Hepatocyte (in vitro differentiated cells): ENCODE measurements at regions not wholly inside any gene's neighbourhood (a gene's known extent, or its start where the extent isn't known, plus 50 kb on each side); places are given as distances from the start of the nearest gene placed in this dataset.

Experiments used
- DNase-seq: peaks from one replicate; pipeline ENCODE4 v3.0.0-alpha.2; 2016; ENCODE audit warnings: low spot score
- H2AFZ ChIP-seq: fragments of 200-600 bp; sonication (generic); 2 replicates; pipeline ENCODE4 v1.6.0; 2016; ENCODE audit warnings: antibody characterized with exemption, mild to moderate bottlenecking
- H3K27ac ChIP-seq: fragments of 200-600 bp; sonication (generic); 2 replicates; pipeline ENCODE4 v1.5.1; 2016; ENCODE audit warnings: mild to moderate bottlenecking
- H3K27me3 ChIP-seq: fragments of 200-600 bp; sonication (generic); 2 replicates; pipeline ENCODE4 v1.6.1; 2016
- H3K36me3 ChIP-seq: fragments of 200-600 bp; sonication (generic); replicated peaks from 2 replicates; pipeline ENCODE4 v1.5.1; 2016; ENCODE audit warnings: low read depth; ENCODE audit not compliant: insufficient read depth
- H3K4me1 ChIP-seq: fragments of 200-600 bp; sonication (generic); 2 replicates; pipeline ENCODE4 v1.5.1; 2016; ENCODE audit warnings: mild to moderate bottlenecking, moderate library complexity; ENCODE audit not compliant: insufficient read depth
- H3K4me2 ChIP-seq: fragments of 200-600 bp; sonication (generic); 2 replicates; pipeline ENCODE4 v1.6.0; 2016
- H3K4me3 ChIP-seq: fragments of 200-600 bp; sonication (generic); 2 replicates; pipeline ENCODE4 v1.5.1; 2016; ENCODE audit warnings: mild to moderate bottlenecking
- H3K79me2 ChIP-seq: fragments of 200-600 bp; sonication (generic); 2 replicates; pipeline ENCODE4 v1.6.0; 2017; ENCODE audit warnings: mild to moderate bottlenecking
- H3K9me2 ChIP-seq: fragments of 200-600 bp; sonication (generic); replicated peaks from 2 replicates; pipeline ENCODE4 v1.6.0; 2017; ENCODE audit warnings: mild to moderate bottlenecking; ENCODE audit not compliant: insufficient read depth
- H3K9me3 ChIP-seq: fragments of 200-600 bp; sonication (generic); 2 replicates; pipeline ENCODE4 v1.5.1; 2016; ENCODE audit warnings: low read depth, mild to moderate bottlenecking
- H4K20me1 ChIP-seq: fragments of 200-600 bp; sonication (generic); 2 replicates; pipeline ENCODE4 v1.6.0; 2016; ENCODE audit warnings: mild to moderate bottlenecking; ENCODE audit not compliant: insufficient read depth, poor library complexity, severe bottlenecking
- EZH2 ChIP-seq: fragments of 200-600 bp; sonication (generic); IDR thresholded peaks from 2 replicates; pipeline ENCODE4 v1.6.1; 2016; ENCODE audit warnings: antibody characterized with exemption, mild to moderate bottlenecking, borderline replicate concordance
- EZH2phosphoT487 ChIP-seq: fragments of 200-600 bp; sonication (generic); IDR thresholded peaks from one replicate; pipeline ENCODE4 v1.6.1; 2018; ENCODE audit warnings: antibody characterized with exemption, mild to moderate bottlenecking, low read depth, moderate library complexity; ENCODE audit not compliant: unreplicated experiment, severe bottlenecking
- WGBS: methylation state at CpG from one replicate; pipeline ENCODE4 v1.1.6; 2016; ENCODE audit warnings: low lambda C conversion rate; ENCODE audit errors: missing lambda C conversion rate; 5-methylcytosine and 5-hydroxymethylcytosine counted together
- TF ChIP-seq, protein P1 (sequence below): fragments of 200-600 bp; sonication (generic); IDR thresholded peaks from 2 replicates; pipeline ENCODE4 v1.5.1; 2016; ENCODE audit warnings: antibody characterized with exemption, mild to moderate bottlenecking; ENCODE audit not compliant: poor library complexity

DNA sequence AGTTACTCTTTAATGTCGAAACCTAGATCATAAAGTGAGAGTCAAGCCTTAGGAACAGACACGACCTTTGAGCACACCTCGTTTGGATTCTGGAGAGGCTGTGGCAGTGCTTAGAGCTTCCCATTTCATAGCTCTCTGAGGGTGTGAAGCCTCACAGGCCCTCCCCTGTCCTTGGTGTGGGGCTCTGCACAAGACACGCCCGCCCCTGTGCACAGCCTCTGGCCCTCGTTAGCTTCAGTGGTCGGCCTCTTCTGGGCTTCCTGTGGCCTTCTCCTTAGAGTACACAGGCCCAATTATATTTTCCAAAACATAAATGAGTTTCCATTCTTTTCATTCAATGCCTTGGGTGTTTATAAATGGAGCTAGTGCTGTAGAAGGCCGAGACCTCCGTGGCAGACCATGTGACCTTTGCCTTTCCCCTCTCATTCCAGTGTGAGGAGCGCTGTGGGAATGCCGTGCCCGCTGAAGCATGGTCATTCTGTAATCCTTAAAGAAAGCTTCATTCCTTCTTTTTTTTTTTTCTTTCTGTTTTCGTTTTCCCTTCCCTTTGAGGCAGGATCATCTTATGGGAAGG, 208.6 kb downstream of the DCDC2C start:
- no peak overlapping the region for H3K27ac ChIP-seq
- no peak overlapping the region for H3K4me2 ChIP-seq
- no peaks in the 10 kb centered on the region for H3K79me2 ChIP-seq
- no peaks in the 10 kb centered on the region for H3K4me1 ChIP-seq
- WGBS: 90% methylated on average over 13 of the region's 13 CpGs
- H3K36me3 ChIP-seq: no peaks in the 10 kb centered on the region
- H3K4me3 ChIP-seq: no peak overlapping the region
- no peaks in the 10 kb centered on the region for H4K20me1 ChIP-seq
- no peak overlapping the region for H2AFZ ChIP-seq
- H3K9me3 ChIP-seq: no peaks in the 10 kb centered on the region
- DNase-seq: no peak
- no peaks in the 10 kb centered on the region for H3K9me2 ChIP-seq
- TF ChIP-seq EZH2 (no peak), EZH2phosphoT487 (no peak)
- TF ChIP-seq, protein P1, sequence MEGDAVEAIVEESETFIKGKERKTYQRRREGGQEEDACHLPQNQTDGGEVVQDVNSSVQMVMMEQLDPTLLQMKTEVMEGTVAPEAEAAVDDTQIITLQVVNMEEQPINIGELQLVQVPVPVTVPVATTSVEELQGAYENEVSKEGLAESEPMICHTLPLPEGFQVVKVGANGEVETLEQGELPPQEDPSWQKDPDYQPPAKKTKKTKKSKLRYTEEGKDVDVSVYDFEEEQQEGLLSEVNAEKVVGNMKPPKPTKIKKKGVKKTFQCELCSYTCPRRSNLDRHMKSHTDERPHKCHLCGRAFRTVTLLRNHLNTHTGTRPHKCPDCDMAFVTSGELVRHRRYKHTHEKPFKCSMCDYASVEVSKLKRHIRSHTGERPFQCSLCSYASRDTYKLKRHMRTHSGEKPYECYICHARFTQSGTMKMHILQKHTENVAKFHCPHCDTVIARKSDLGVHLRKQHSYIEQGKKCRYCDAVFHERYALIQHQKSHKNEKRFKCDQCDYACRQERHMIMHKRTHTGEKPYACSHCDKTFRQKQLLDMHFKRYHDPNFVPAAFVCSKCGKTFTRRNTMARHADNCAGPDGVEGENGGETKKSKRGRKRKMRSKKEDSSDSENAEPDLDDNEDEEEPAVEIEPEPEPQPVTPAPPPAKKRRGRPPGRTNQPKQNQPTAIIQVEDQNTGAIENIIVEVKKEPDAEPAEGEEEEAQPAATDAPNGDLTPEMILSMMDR: no peak
- H3K27me3 ChIP-seq: no peaks in the 10 kb centered on the region

DNA sequence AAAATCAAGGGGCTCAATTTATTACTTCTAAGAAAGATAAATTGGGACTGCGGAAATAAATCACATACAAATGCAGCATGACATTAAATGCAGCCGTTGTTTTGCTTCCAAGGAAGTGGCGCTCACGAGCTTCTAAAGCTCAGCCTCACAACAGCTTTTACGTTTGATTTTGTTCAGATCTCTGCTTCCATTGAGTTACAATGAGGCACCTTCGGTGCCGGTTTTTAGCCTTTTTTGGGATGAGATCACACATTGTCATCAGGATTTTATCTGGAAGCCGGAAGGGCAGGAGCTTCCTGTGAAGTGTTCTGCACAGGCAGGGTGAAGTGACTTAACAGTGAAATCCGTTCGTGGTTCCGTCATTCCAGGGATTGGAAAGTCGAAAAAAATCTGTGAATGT, 209.8 kb downstream of the DCDC2C start:
- H3K36me3 ChIP-seq: no peaks in the 10 kb centered on the region
- no peaks in the 10 kb centered on the region for H4K20me1 ChIP-seq
- no peak overlapping the region for H3K4me2 ChIP-seq
- no peaks in the 10 kb centered on the region for H3K9me2 ChIP-seq
- H3K27me3 ChIP-seq: no peaks in the 10 kb centered on the region
- H3K79me2 ChIP-seq: no peaks in the 10 kb centered on the region
- DNase-seq: no peak
- H2AFZ ChIP-seq: no peak overlapping the region
- no peaks in the 10 kb centered on the region for H3K4me1 ChIP-seq
- H3K27ac ChIP-seq: no peak overlapping the region
- H3K4me3 ChIP-seq: no peak overlapping the region
- TF ChIP-seq EZH2phosphoT487: no peak
- TF ChIP-seq, protein P1: no peak
- no peak for TF ChIP-seq EZH2
- no peaks in the 10 kb centered on the region for H3K9me3 ChIP-seq
- 84% methylated on average over 12 of the region's 12 CpGs for WGBS

DNA sequence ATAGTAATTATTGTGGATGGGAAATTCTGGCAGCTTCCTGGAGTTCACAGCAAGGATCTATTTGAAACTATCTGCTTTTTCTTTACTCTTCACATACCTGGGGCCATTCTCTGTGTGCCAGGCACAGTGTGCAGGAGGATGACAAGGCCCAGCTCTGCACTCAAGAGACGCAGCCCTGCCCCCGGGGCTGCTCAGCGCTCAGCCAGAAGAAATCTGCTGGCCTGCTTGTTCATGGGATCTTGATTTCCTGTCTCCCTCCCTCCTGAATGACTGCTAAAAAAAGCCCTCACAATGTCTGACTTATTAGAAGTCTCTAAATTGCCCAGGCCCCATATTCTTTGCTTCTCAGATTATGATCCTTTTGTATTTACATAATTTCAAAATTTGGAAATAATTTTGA, 210.9 kb downstream of the DCDC2C start:
- H3K4me3 ChIP-seq: no peak overlapping the region
- WGBS: 68% methylated on average over 3 of the region's 3 CpGs
- no peak for DNase-seq
- H3K79me2 ChIP-seq: no peaks in the 10 kb centered on the region
- H2AFZ ChIP-seq: no peak overlapping the region
- no peaks in the 10 kb centered on the region for H4K20me1 ChIP-seq
- H3K4me2 ChIP-seq: no peak overlapping the region
- H3K27me3 ChIP-seq: no peaks in the 10 kb centered on the region
- no peaks in the 10 kb centered on the region for H3K4me1 ChIP-seq
- TF ChIP-seq, protein P1: no peak
- TF ChIP-seq EZH2phosphoT487: no peak
- no peak for TF ChIP-seq EZH2
- H3K9me2 ChIP-seq: no peaks in the 10 kb centered on the region
- H3K9me3 ChIP-seq: no peaks in the 10 kb centered on the region
- H3K27ac ChIP-seq: no peak overlapping the region
- no peaks in the 10 kb centered on the region for H3K36me3 ChIP-seq

DNA sequence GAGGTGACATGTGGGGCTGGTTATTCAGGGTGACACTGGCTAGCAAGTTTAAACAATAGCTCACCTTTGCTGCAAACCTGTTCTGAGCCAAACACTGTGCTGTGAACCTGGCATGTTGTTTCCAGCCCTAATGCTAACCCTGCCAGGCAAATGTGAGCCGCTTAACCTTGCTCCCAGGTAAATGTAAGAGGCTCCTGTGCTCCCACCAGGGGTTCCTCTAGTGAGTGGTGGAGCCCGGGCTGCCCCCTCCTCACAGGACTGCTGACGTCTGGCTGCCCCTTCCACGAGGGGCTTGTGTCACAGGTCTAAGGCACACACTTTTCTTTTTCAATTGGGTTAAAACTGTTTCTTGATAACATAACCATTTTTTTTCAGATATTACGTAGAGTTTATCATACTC, 223.7 kb downstream of the DCDC2C start:
- Histone ChIP-seq H3K27me3 (no peaks in the 10 kb centered on the region), H3K4me3 (no peak overlapping the region), H3K4me2 (no peak overlapping the region), H3K36me3 (no peaks in the 10 kb centered on the region), H2AFZ (no peak overlapping the region), H3K27ac (no peak overlapping the region), H3K79me2 (no peaks in the 10 kb centered on the region), H3K9me3 (no peaks in the 10 kb centered on the region), H4K20me1 (no peaks in the 10 kb centered on the region), H3K4me1 (no peaks in the 10 kb centered on the region), H3K9me2 (no peaks in the 10 kb centered on the region)
- TF ChIP-seq, protein P1: no peak
- TF ChIP-seq EZH2: no peak
- DNase-seq: no peak
- 64% methylated on average over 5 of the region's 5 CpGs for WGBS
